Uterus (tissue), 2 donors: ENCODE measurements at regions not wholly inside any gene's neighbourhood (a gene's known extent, or its start where the extent isn't known, plus 50 kb on each side); places are given as distances from the start of the nearest gene placed in this dataset.

ENCODE experiments used
- POLR2A ChIP-seq, 2 donors: fragments of 450-650 bp; IDR thresholded peaks; one replicate each; pipeline ENCODE4 v1.6.1; 2016; ENCODE audit warnings: antibody characterized with exemption in 2 of 2, mild to moderate bottlenecking in 1 of 2, moderate library complexity in 1 of 2
- TF ChIP-seq, protein P1 (sequence below), 4 experiments: fragments of 200-600 bp in 2 of 4; fragments of 450-650 bp in 2 of 4; sonication (generic) in 2 of 4; IDR thresholded peaks; one replicate each; pipeline ENCODE4 v1.5.1; 2016 to 2019; ENCODE audit warnings: antibody characterized with exemption in 4 of 4, mild to moderate bottlenecking in 2 of 4, moderate library complexity in 1 of 4

DNA sequence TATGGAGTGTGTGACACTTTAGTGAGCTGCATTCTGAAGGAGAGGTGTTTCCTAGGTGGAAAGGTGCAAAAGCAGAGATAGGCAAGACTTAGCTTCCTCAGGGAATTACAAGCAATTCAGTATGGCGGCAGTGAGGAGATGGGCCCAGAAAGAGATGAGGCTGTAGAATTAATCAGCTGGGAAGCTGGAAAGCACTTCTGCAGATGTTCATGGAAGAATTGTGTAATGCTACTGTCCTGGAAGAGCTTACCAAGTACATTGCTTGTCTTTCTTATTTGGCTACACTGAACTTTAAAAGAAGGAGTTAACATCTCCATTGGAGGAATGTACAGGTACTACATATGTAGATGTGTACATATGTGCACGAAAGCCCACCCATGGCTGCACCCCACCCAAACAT is 103.7 kb upstream of the DPT start:
- TF ChIP-seq, protein P1, sequence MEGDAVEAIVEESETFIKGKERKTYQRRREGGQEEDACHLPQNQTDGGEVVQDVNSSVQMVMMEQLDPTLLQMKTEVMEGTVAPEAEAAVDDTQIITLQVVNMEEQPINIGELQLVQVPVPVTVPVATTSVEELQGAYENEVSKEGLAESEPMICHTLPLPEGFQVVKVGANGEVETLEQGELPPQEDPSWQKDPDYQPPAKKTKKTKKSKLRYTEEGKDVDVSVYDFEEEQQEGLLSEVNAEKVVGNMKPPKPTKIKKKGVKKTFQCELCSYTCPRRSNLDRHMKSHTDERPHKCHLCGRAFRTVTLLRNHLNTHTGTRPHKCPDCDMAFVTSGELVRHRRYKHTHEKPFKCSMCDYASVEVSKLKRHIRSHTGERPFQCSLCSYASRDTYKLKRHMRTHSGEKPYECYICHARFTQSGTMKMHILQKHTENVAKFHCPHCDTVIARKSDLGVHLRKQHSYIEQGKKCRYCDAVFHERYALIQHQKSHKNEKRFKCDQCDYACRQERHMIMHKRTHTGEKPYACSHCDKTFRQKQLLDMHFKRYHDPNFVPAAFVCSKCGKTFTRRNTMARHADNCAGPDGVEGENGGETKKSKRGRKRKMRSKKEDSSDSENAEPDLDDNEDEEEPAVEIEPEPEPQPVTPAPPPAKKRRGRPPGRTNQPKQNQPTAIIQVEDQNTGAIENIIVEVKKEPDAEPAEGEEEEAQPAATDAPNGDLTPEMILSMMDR (IDR thresholded peaks at IDR 0.05): no peak
- TF ChIP-seq POLR2A (IDR thresholded peaks at IDR 0.05): no peak
